Spleen (tissue), 11 donors: ENCODE measurements at regions not wholly inside any gene's neighbourhood (a gene's known extent, or its start where the extent isn't known, plus 50 kb on each side); places are given as distances from the start of the nearest gene placed in this dataset.

ENCODE experiments used
- DNase-seq: peaks from one replicate; pipeline ENCODE4 v3.0.0-alpha.2; 2020
- H3K27ac ChIP-seq, 8 donors: fragments of 200-600 bp; sonication (generic) in 7 of 8; 1 replicate in 4 of 8; 2 replicates in 4 of 8; pipeline versions ENCODE4 v1.5.0 to v1.8.0; 2016 to 2021; ENCODE audit warnings: inconsistent platforms in 4 of 8, mild to moderate bottlenecking in 4 of 8, moderate library complexity in 1 of 8
- H3K27me3 ChIP-seq, 7 donors: fragments of 200-600 bp; sonication (generic) in 6 of 7; replicated peaks in 1 of 7; 1 replicate in 4 of 7; 2 replicates in 3 of 7; pipeline versions ENCODE4 v1.5.0 to v1.8.0; 2016 to 2021; ENCODE audit warnings: inconsistent platforms in 3 of 7, mild to moderate bottlenecking in 1 of 7
- H3K36me3 ChIP-seq, 6 donors: fragments of 200-600 bp; sonication (generic) in 5 of 6; 1 replicate in 4 of 6; 2 replicates in 2 of 6; pipeline versions ENCODE4 v1.5.0 to v1.8.0; 2016 to 2021; ENCODE audit warnings: inconsistent platforms in 2 of 6
- H3K4me1 ChIP-seq, 6 donors: fragments of 200-600 bp; sonication (generic) in 5 of 6; 1 replicate in 3 of 6; 2 replicates in 3 of 6; pipeline versions ENCODE4 v1.5.0 to v1.8.0; 2016 to 2021; ENCODE audit warnings: inconsistent platforms in 3 of 6
- H3K4me3 ChIP-seq, 8 donors: fragments of 200-600 bp; sonication (generic) in 7 of 8; 1 replicate in 4 of 8; 2 replicates in 4 of 8; pipeline versions ENCODE4 v1.5.0 to v1.8.0; 2016 to 2021; ENCODE audit warnings: inconsistent platforms in 4 of 8, mild to moderate bottlenecking in 4 of 8, moderate library complexity in 2 of 8
- H3K9me3 ChIP-seq, 8 donors: fragments of 200-600 bp; sonication (generic) in 7 of 8; 1 replicate in 4 of 8; 2 replicates in 4 of 8; pipeline versions ENCODE4 v1.5.0 to v1.8.0; 2016 to 2021; ENCODE audit warnings: inconsistent platforms in 4 of 8
- POLR2A ChIP-seq, 3 donors: fragments of 450-650 bp; IDR thresholded peaks; one replicate each; pipeline ENCODE4 v1.5.1; 2017; ENCODE audit warnings: antibody characterized with exemption in 3 of 3, mild to moderate bottlenecking in 1 of 3
- POLR2AphosphoS5 ChIP-seq, 3 donors: sonication (generic); formaldehyde crosslinking; IDR thresholded peaks; one replicate each; pipeline ENCODE4 v1.5.1; 2017; ENCODE audit warnings: antibody characterized with exemption in 3 of 3
- WGBS, 5 donors: extraction: QIAGEN DNeasy Blood & Tissue Kit in 3 of 5; methylation state at CpG; one replicate each; pipeline versions ENCODE4 v1.1.5 to v1.1.7; 2013 to 2018; 5-methylcytosine and 5-hydroxymethylcytosine counted together
- intact Hi-C: fragments of 100-400 bp; cut with DNase I; formaldehyde crosslinking; loops from one replicate; pipeline ENCODE4 v1.15.0; 2023; ENCODE audit warnings: low total_unique reads
- TF ChIP-seq, protein P1 (sequence below), 11 experiments: fragments of 200-600 bp in 7 of 11; fragments of 450-650 bp in 4 of 11; sonication (generic) in 4 of 11; IDR thresholded peaks in 8 of 11; conservative IDR thresholded peaks in 3 of 11; 1 replicate in 7 of 11; 2 replicates in 4 of 11; pipeline versions ENCODE4 v1.4.0 to v1.8.0; 2016 to 2021; ENCODE audit warnings: antibody characterized with exemption in 11 of 11, inconsistent platforms in 4 of 11, mild to moderate bottlenecking in 1 of 11
- donor health status: healthy with polysubstance abuse.
- donor health status: DM: no; HTN: no; CAD: no; lungs with moderate emphysema.
- donor health status: DM: no; HTN: no; CAD: no.
- donor health status: Bipolar disorder and iron deficiency.
- donor health status: healthy.
- donor health status: DM: no; HTN: no; CAD: no.
- donor health status: DM: yes; HTN: yes; CAD: no.

DNA sequence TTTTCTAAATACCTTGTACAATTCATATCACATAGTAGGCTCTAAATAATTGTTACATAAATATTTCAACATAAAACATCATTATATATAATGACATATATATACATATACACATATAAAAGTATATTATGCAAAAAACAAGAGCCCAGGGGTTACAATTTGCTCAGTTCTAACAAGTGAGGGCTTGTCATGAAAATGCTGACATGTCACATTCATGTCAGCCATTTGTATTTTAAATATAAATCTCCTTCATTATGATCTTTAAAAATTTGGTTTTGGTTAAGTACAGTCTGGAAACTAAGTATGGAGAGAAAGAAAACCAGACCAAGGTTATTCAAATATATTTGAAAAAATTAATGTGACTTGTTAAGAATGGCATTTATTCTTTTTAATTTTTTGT is 2745.4 kb downstream of the PCDH7 start:
- TF ChIP-seq POLR2A (IDR thresholded peaks at IDR 0.05) (no peak), POLR2AphosphoS5 (IDR thresholded peaks at IDR 0.05) (no peak)
- TF ChIP-seq, protein P1, sequence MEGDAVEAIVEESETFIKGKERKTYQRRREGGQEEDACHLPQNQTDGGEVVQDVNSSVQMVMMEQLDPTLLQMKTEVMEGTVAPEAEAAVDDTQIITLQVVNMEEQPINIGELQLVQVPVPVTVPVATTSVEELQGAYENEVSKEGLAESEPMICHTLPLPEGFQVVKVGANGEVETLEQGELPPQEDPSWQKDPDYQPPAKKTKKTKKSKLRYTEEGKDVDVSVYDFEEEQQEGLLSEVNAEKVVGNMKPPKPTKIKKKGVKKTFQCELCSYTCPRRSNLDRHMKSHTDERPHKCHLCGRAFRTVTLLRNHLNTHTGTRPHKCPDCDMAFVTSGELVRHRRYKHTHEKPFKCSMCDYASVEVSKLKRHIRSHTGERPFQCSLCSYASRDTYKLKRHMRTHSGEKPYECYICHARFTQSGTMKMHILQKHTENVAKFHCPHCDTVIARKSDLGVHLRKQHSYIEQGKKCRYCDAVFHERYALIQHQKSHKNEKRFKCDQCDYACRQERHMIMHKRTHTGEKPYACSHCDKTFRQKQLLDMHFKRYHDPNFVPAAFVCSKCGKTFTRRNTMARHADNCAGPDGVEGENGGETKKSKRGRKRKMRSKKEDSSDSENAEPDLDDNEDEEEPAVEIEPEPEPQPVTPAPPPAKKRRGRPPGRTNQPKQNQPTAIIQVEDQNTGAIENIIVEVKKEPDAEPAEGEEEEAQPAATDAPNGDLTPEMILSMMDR (IDR thresholded peaks at IDR 0.05 in 8 of 11, conservative IDR thresholded peaks at IDR 0.05 in 3 of 11) = no peak
- H3K27ac ChIP-seq = no peak overlapping the region
- no peak for DNase-seq
- peaks cover 0 to 3% (median under 1%) of the 10 kb centered on the region in 8 donors for H3K9me3 ChIP-seq
- H3K36me3 ChIP-seq = no peaks in the 10 kb centered on the region
- H3K4me1 ChIP-seq = no peaks in the 10 kb centered on the region
- H3K27me3 ChIP-seq = no peaks in the 10 kb centered on the region
- H3K4me3 ChIP-seq = no peak overlapping the region
- intact Hi-C loops = no loop called here

DNA sequence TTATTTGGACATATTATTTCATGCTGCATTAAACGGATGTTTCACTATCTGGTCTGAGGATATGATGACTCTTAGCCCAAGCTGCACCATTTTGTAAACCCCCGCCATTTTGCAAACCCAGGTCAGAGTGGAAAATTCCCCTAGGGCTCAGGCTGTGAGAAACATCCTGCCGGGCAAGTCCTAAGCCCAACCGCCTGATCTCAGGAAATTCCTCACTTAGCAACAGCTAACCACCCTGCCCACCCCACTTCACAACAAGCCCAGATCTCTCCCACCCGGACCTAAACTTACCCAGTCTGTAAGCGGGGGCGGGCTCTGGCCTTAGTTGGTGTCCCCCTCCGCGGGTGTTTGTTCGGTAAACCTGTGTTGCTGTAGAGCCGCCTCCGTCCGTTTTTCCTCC is 2747.1 kb downstream of the PCDH7 start:
- 86 to 94% (median 88%) methylated on average over 13 of the region's 13 CpGs for WGBS, 5 donors
- H3K9me3 ChIP-seq = peaks cover 0 to 12% (median 5%) of the 10 kb centered on the region in 8 donors
- H3K4me1 ChIP-seq = no peaks in the 10 kb centered on the region
- no peaks in the 10 kb centered on the region for H3K27me3 ChIP-seq
- TF ChIP-seq POLR2AphosphoS5 (IDR thresholded peaks at IDR 0.05) (no peak), POLR2A (IDR thresholded peaks at IDR 0.05) (no peak)
- TF ChIP-seq, protein P1 (IDR thresholded peaks at IDR 0.05 in 8 of 11, conservative IDR thresholded peaks at IDR 0.05 in 3 of 11) = no peak
- no peak for DNase-seq
- no peak overlapping the region for H3K4me3 ChIP-seq
- no peaks in the 10 kb centered on the region for H3K36me3 ChIP-seq
- H3K27ac ChIP-seq = no peak overlapping the region
- intact Hi-C loops = no loop called here

DNA sequence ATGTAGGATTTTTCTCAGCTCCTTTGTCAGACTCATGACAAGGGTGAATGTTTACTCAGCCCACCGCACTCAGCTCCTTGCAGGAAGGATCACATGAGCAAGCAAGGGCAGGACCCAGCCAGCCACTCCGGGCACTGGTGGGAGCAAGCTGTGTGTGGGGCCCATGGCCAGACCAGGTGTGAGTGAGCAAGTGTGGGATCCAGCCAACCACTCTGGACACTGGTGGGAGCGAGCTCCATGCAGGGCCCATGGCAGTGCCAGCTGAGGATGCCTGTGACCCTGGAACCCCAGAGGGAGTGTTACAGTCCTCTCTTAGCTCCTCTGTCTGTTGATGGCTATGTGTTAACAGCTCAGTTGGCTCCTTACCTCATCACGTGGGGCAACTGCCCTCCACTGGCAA is 2750.6 kb downstream of the PCDH7 start:
- H3K9me3 ChIP-seq = peaks cover 0 to 12% (median 8%) of the 10 kb centered on the region in 8 donors
- TF ChIP-seq POLR2A (IDR thresholded peaks at IDR 0.05) = no peak
- no peak for TF ChIP-seq POLR2AphosphoS5 (IDR thresholded peaks at IDR 0.05)
- TF ChIP-seq, protein P1 (IDR thresholded peaks at IDR 0.05 in 8 of 11, conservative IDR thresholded peaks at IDR 0.05 in 3 of 11) = no peak
- no peaks in the 10 kb centered on the region for H3K4me1 ChIP-seq
- intact Hi-C loops = no loop called here
- H3K27ac ChIP-seq = no peak overlapping the region
- no peak for DNase-seq
- 82 to 92% (median 86%) methylated on average over 2 to 4 of the region's 4 CpGs for WGBS, 5 donors
- no peaks in the 10 kb centered on the region for H3K27me3 ChIP-seq
- H3K36me3 ChIP-seq = no peaks in the 10 kb centered on the region
- H3K4me3 ChIP-seq = no peak overlapping the region

DNA sequence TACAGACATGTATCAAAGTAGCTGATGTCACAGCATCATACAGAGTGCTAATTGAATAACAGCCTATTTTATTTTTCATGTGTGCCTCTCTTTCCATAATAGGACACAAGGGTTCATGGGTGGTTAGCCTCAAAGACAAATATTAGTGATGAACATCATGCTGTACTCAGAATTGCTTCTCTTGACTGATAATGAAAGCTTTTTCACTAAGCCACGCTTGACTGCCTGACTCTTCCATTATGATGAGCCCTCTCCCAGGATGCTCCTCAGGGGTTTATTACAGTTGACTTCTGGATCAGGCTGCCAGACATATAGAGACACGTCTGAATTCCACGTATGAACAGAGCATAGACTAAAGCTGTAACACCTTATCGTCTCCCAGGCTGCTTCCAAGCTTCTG is 2757.5 kb downstream of the PCDH7 start:
- no peak overlapping the region for H3K4me3 ChIP-seq
- no peak for DNase-seq
- intact Hi-C loops = no loop called here
- H3K9me3 ChIP-seq = peaks cover 0 to 7% (median 0%) of the 10 kb centered on the region in 8 donors
- H3K36me3 ChIP-seq = no peaks in the 10 kb centered on the region
- 71 to 85% (median 77%) methylated on average over 4 of the region's 4 CpGs for WGBS, 5 donors
- no peaks in the 10 kb centered on the region for H3K4me1 ChIP-seq
- TF ChIP-seq POLR2AphosphoS5 (IDR thresholded peaks at IDR 0.05) = no peak
- TF ChIP-seq, protein P1 (IDR thresholded peaks at IDR 0.05 in 8 of 11, conservative IDR thresholded peaks at IDR 0.05 in 3 of 11) = no peak
- no peak for TF ChIP-seq POLR2A (IDR thresholded peaks at IDR 0.05)
- no peaks in the 10 kb centered on the region for H3K27me3 ChIP-seq
- no peak overlapping the region for H3K27ac ChIP-seq
